H9 (cell line): ENCODE measurements at regions not wholly inside any gene's neighbourhood (a gene's known extent, or its start where the extent isn't known, plus 50 kb on each side); places are given as distances from the start of the nearest gene placed in this dataset.

Experiments
- DNase-seq: peaks from one replicate; pipeline ENCODE4 v3.0.0-alpha.2; 2017
- H2AFZ ChIP-seq: one replicate; pipeline ENCODE4 v1.6.1; 2013; ENCODE audit warnings: mild to moderate bottlenecking, low read length, control low read depth, moderate library complexity
- H2AK5ac ChIP-seq: 2 replicates; pipeline ENCODE4 v1.6.1; 2013; ENCODE audit warnings: low read length, control low read depth, mixed read lengths; ENCODE audit not compliant: insufficient read length
- H2BK120ac ChIP-seq: one replicate; pipeline ENCODE4 v1.6.1; 2013; ENCODE audit warnings: low read depth, mild to moderate bottlenecking, low read length, control low read depth, inconsistent platforms; ENCODE audit not compliant: poor library complexity, severe bottlenecking
- H2BK12ac ChIP-seq: 2 replicates; pipeline ENCODE4 v1.6.1; 2013; ENCODE audit warnings: low read length, control low read depth, mixed read lengths, low read depth; ENCODE audit not compliant: insufficient read length
- H2BK15ac ChIP-seq: 2 replicates; pipeline ENCODE4 v1.6.1; 2013; ENCODE audit warnings: low read depth, low read length, control low read depth
- H2BK20ac ChIP-seq: one replicate; pipeline ENCODE4 v1.6.1; 2013; ENCODE audit warnings: low read depth, mild to moderate bottlenecking, low read length, control low read depth, inconsistent platforms; ENCODE audit not compliant: poor library complexity, severe bottlenecking
- H2BK5ac ChIP-seq: 2 replicates; pipeline ENCODE4 v1.6.1; 2013; ENCODE audit warnings: low read length, control low read depth, mixed read lengths; ENCODE audit not compliant: insufficient read length
- H3K14ac ChIP-seq: 2 replicates; pipeline ENCODE4 v1.6.1; 2013; ENCODE audit warnings: low read length, control low read depth; ENCODE audit not compliant: insufficient read depth
- H3K18ac ChIP-seq: 2 replicates; pipeline ENCODE4 v1.6.1; 2013; ENCODE audit warnings: low read depth, mild to moderate bottlenecking, mixed read lengths, low read length, control low read depth; ENCODE audit not compliant: insufficient read length
- H3K23ac ChIP-seq: 2 replicates; pipeline ENCODE4 v1.6.1; 2013; ENCODE audit warnings: low read length, control low read depth, mixed read lengths, low read depth; ENCODE audit not compliant: insufficient read length
- H3K23me2 ChIP-seq: 2 replicates; pipeline ENCODE4 v1.6.1; 2013; ENCODE audit warnings: low read depth, mild to moderate bottlenecking, mixed read lengths, low read length, control low read depth; ENCODE audit not compliant: insufficient read length, poor library complexity, severe bottlenecking
- H3K27ac ChIP-seq: 2 replicates; pipeline ENCODE4 v1.5.1; 2013; ENCODE audit warnings: low read length, control low read depth, mixed read lengths, low read depth; ENCODE audit not compliant: insufficient read length
- H3K27me3 ChIP-seq: 2 replicates; pipeline ENCODE4 v1.6.1; 2013; ENCODE audit warnings: low read length, control low read depth, inconsistent platforms; ENCODE audit not compliant: insufficient read depth
- H3K4ac ChIP-seq: 2 replicates; pipeline ENCODE4 v1.6.1; 2013; ENCODE audit warnings: low read depth, mild to moderate bottlenecking, control low read depth, inconsistent platforms, low read length, moderate library complexity
- H3K4me1 ChIP-seq: 2 replicates; pipeline ENCODE4 v1.6.1; 2013; ENCODE audit warnings: low read length, control low read depth, inconsistent platforms; ENCODE audit not compliant: insufficient read depth
- H3K4me2 ChIP-seq: 2 replicates; pipeline ENCODE4 v1.6.1; 2013; ENCODE audit warnings: low read length, control low read depth, mixed read lengths; ENCODE audit not compliant: insufficient read length, insufficient read depth
- H3K56ac ChIP-seq: 2 replicates; pipeline ENCODE4 v1.6.1; 2013; ENCODE audit warnings: low read depth, mild to moderate bottlenecking, mixed read lengths, low read length, control low read depth; ENCODE audit not compliant: insufficient read length
- H3K79me1 ChIP-seq: 2 replicates; pipeline ENCODE4 v1.6.1; 2013; ENCODE audit warnings: low read depth, mild to moderate bottlenecking, moderate library complexity, low read length, control low read depth, inconsistent platforms; ENCODE audit not compliant: insufficient read depth, poor library complexity, severe bottlenecking
- H3K79me2 ChIP-seq: 2 replicates; pipeline ENCODE4 v1.6.1; 2013; ENCODE audit warnings: low read length, control low read depth, inconsistent platforms; ENCODE audit not compliant: insufficient read depth
- H3K9ac ChIP-seq: 2 replicates; pipeline ENCODE4 v1.6.1; 2013; ENCODE audit warnings: low read length, control low read depth, mixed read lengths; ENCODE audit not compliant: insufficient read length; ENCODE audit errors: extremely low read depth
- H3K9me3 ChIP-seq: one replicate; pipeline ENCODE4 v1.6.1; 2013; ENCODE audit warnings: low read depth, low read length, inconsistent platforms; ENCODE audit not compliant: control insufficient read depth
- H3T11ph ChIP-seq: one replicate; pipeline ENCODE4 v1.6.1; 2013; ENCODE audit warnings: mild to moderate bottlenecking, low read length, control low read depth, inconsistent platforms
- H4K20me1 ChIP-seq: one replicate; pipeline ENCODE4 v1.6.1; 2013; ENCODE audit not compliant: control insufficient read depth, insufficient read length, insufficient read depth
- H4K5ac ChIP-seq: 2 replicates; pipeline ENCODE4 v1.6.1; 2013; ENCODE audit warnings: low read depth, mild to moderate bottlenecking, mixed read lengths, low read length, control low read depth; ENCODE audit not compliant: insufficient read length
- H4K8ac ChIP-seq: replicated peaks from 2 replicates; pipeline ENCODE4 v1.6.1; 2013; ENCODE audit warnings: low read length, control low read depth, mixed read lengths, low read depth; ENCODE audit not compliant: insufficient read length
- H4K91ac ChIP-seq: 2 replicates; pipeline ENCODE4 v1.6.1; 2013; ENCODE audit warnings: low read depth, mild to moderate bottlenecking, moderate library complexity, mixed read lengths, low read length, control low read depth; ENCODE audit not compliant: insufficient read length
- H3K27ac Mint-ChIP-seq, 3 experiments: 2 replicates in 2 of 3; 3 replicates in 1 of 3; pipeline ENCODE4 v1.8.0; 2020 to 2021; ENCODE audit warnings: mixed read lengths in 3 of 3, mild to moderate bottlenecking in 1 of 3, moderate library complexity in 1 of 3
- H3K27me3 Mint-ChIP-seq: 2 replicates; pipeline ENCODE4 v1.8.0; 2021; ENCODE audit warnings: low read depth, mild to moderate bottlenecking, moderate library complexity, mixed read lengths
- H3K36me3 Mint-ChIP-seq, 3 experiments: 2 replicates in 2 of 3; 3 replicates in 1 of 3; pipeline ENCODE4 v1.8.0; 2020 to 2021; ENCODE audit warnings: low read depth in 3 of 3, mixed read lengths in 3 of 3; ENCODE audit not compliant: insufficient read depth in 1 of 3
- H3K4me1 Mint-ChIP-seq, 2 experiments: 2 replicates each; pipeline ENCODE4 v1.8.0; 2020; ENCODE audit warnings: mixed read lengths in 2 of 2
- H3K4me3 Mint-ChIP-seq, 2 experiments: 2 replicates in 1 of 2; 3 replicates in 1 of 2; pipeline ENCODE4 v1.8.0; 2020 to 2021; ENCODE audit warnings: mild to moderate bottlenecking in 2 of 2, mixed read lengths in 2 of 2, moderate library complexity in 1 of 2
- H3K9me3 Mint-ChIP-seq, 2 experiments: 2 replicates in 1 of 2; 3 replicates in 1 of 2; pipeline ENCODE4 v1.8.0; 2020; ENCODE audit warnings: mild to moderate bottlenecking in 2 of 2, mixed read lengths in 2 of 2, moderate library complexity in 1 of 2
- WGBS: extraction: QIAGEN DNeasy Blood & Tissue Kit; methylation state at CpG from one replicate; pipeline ENCODE4 v1.1.7; 2013; ENCODE audit warnings: missing lambda C conversion rate, low lambda C conversion rate, mixed read lengths; ENCODE audit not compliant: insufficient read length; ENCODE audit errors: extremely low coverage; 5-methylcytosine and 5-hydroxymethylcytosine counted together
- TF ChIP-seq, protein P1 (sequence below): fragments of 200-600 bp; sonication (generic); conservative IDR thresholded peaks from 3 replicates; pipeline ENCODE4 v1.8.0; 2021; ENCODE audit warnings: antibody characterized with exemption, mild to moderate bottlenecking

DNA sequence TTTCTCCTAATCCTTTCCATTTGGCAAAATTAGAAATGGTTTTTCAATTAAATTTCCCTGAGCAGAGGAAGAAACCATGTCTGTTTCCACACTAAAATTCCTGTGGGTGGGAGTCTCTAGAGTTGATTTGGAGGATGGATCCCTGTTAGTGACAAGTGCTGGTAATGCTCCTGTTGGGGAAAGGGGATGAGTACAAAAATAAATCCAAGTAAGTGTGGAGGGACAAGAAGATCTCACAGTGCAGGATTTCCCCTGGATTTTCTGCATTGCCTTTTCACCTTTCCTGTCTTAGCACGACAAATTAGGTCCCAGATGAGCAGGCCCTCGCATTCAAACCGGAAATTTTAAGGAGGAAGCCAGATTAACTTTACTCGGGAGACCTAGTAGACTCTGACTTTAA, 107.5 kb downstream of the DAD1 start:
- H3K27me3 ChIP-seq: no peaks in the 10 kb centered on the region
- peaks cover 24 to 43% of the 10 kb centered on the region in 2 experiments for H3K4me1 Mint-ChIP-seq
- no peaks in the 10 kb centered on the region for H4K20me1 ChIP-seq
- H3K36me3 Mint-ChIP-seq: no peaks in the 10 kb centered on the region
- H4K91ac ChIP-seq: no peak overlapping the region
- H3K9me3 ChIP-seq: no peaks in the 10 kb centered on the region
- no peak overlapping the region for H3K27ac ChIP-seq
- H3K23ac ChIP-seq: no peak overlapping the region
- no peak overlapping the region for H3K9ac ChIP-seq
- no peak overlapping the region for H4K5ac ChIP-seq
- no peak overlapping the region for H2BK20ac ChIP-seq
- no peak overlapping the region for H3K27ac Mint-ChIP-seq
- no peaks in the 10 kb centered on the region for H3K9me3 Mint-ChIP-seq
- H3T11ph ChIP-seq: no peak overlapping the region
- no peak overlapping the region for H3K4ac ChIP-seq
- H3K4me1 ChIP-seq: peaks cover 5% of the 10 kb centered on the region
- H2BK5ac ChIP-seq: no peak overlapping the region
- no peak overlapping the region for H2BK15ac ChIP-seq
- no peak overlapping the region for H3K18ac ChIP-seq
- DNase-seq: no peak
- TF ChIP-seq, protein P1, sequence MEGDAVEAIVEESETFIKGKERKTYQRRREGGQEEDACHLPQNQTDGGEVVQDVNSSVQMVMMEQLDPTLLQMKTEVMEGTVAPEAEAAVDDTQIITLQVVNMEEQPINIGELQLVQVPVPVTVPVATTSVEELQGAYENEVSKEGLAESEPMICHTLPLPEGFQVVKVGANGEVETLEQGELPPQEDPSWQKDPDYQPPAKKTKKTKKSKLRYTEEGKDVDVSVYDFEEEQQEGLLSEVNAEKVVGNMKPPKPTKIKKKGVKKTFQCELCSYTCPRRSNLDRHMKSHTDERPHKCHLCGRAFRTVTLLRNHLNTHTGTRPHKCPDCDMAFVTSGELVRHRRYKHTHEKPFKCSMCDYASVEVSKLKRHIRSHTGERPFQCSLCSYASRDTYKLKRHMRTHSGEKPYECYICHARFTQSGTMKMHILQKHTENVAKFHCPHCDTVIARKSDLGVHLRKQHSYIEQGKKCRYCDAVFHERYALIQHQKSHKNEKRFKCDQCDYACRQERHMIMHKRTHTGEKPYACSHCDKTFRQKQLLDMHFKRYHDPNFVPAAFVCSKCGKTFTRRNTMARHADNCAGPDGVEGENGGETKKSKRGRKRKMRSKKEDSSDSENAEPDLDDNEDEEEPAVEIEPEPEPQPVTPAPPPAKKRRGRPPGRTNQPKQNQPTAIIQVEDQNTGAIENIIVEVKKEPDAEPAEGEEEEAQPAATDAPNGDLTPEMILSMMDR: no peak
- H3K56ac ChIP-seq: no peak overlapping the region
- no peak overlapping the region for H2BK12ac ChIP-seq
- no peak overlapping the region for H2AFZ ChIP-seq
- no peak overlapping the region for H2AK5ac ChIP-seq
- H3K4me2 ChIP-seq: no peak overlapping the region
- no peaks in the 10 kb centered on the region for H3K23me2 ChIP-seq
- H3K4me3 Mint-ChIP-seq: no peak overlapping the region
- no peak overlapping the region for H2BK120ac ChIP-seq
- no CpG with 5 or more reads among the region's 4 CpGs for WGBS
- H3K79me2 ChIP-seq: no peaks in the 10 kb centered on the region
- no peaks in the 10 kb centered on the region; the same call in none of the 2 replicates for H3K27me3 Mint-ChIP-seq
- H4K8ac ChIP-seq: no peak overlapping the region
- H3K79me1 ChIP-seq: no peaks in the 10 kb centered on the region
- H3K14ac ChIP-seq: no peak overlapping the region
